ENCODE measurements at regions not wholly inside any gene's neighbourhood (a gene's known extent, or its start where the extent isn't known, plus 50 kb on each side); places are given as distances from the start of the nearest gene placed in this dataset.
A peak's percentile ranks its signal among the peaks of the same experiment; 100 is the strongest.
"Not testable (repeated sequence)": the region's sequence is repeated elsewhere in the genome, so short reads cannot be mapped to it uniquely, and the experiment has no call there.

DNA sequence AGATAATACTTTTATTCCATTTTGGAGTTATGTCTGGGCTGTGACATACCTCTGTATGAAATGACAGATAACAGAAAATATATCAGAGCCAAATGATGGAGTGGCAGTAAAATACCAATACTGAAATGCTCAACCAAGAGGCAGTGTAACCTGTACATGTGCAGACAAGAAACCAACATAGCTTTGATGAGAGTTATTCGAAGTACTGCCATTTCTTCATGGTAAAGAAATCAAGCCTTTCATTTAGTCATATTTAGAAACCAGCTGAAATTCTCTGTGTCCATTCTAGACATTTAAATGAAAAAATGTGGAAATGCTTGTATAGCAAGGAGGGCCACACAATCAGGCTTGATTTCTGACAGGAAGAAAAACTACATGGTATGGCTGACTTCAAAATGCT is 127.1 kb upstream of the PTPRZ1 start:
- DNase-seq (ENCODE audit: low read depth) = no peak

GRCh38 chr7:121744877-121745276 is 128.1 kb upstream of the PTPRZ1 start:
- peak; percentile 32 for DNase-seq (ENCODE audit: low read depth)

DNA sequence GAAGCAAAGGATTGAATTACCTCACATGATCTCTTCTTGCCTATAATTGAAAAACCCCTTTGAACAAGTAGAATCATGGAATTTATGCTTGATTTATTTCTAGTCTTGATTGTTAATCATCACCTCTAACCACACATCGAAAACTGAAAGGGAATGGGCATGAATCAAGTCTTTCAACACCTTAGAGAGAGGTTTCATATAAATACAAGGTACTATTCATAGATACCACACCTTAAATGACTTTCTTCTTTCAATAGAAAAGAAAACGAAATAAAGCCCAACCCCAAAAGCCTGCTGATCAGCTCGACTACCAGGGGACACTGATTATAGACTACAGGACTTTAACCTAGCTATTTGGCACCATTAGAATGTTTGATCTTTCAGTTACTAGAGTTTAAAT is 128.6 kb upstream of the PTPRZ1 start:
- no peak for DNase-seq (ENCODE audit: low read depth)

DNA sequence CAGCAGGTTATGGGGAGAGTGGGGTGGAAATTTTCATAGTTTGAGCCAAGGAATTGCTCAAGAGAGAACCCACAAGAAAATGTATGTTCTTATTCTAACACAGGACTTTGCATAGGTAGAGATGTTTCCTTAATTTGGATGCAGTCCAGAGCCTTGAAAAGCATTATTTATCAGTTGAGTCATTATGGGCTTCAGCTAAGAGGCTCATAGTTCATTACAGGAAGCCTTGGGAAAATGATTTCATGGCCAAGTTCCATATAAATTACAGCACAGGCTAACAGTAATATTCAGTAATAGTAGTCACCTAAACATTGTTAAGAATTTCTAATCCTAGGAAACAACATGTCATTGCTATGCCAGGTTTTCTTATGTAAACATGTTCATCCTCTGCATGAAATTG is 131.1 kb upstream of the PTPRZ1 start:
- no peak for DNase-seq (ENCODE audit: low read depth)

GRCh38 chr7:121739465-121739864 is 133.5 kb upstream of the PTPRZ1 start:
- DNase-seq (ENCODE audit: low read depth) = peak; percentile 12

DNA sequence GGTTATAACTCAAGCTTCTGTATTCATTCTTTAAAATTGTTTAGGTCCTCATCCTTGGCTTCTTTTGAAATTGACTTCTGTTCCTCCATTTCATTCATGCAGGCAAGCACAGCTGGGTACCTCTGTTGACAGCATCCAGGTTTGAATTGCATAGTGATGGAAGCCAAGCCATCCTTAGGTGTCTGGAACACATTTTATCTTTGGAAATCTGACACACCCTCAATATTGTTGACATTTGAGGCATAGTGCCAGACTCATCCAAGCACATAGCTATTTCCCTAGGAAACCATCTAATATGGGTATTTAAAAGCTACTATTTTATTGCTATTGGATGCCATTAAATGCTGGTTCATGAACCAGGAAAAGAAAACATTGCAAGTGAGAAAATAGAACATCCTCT is 142.1 kb upstream of the PTPRZ1 start:
- no peak for DNase-seq (ENCODE audit: low read depth)

DNA sequence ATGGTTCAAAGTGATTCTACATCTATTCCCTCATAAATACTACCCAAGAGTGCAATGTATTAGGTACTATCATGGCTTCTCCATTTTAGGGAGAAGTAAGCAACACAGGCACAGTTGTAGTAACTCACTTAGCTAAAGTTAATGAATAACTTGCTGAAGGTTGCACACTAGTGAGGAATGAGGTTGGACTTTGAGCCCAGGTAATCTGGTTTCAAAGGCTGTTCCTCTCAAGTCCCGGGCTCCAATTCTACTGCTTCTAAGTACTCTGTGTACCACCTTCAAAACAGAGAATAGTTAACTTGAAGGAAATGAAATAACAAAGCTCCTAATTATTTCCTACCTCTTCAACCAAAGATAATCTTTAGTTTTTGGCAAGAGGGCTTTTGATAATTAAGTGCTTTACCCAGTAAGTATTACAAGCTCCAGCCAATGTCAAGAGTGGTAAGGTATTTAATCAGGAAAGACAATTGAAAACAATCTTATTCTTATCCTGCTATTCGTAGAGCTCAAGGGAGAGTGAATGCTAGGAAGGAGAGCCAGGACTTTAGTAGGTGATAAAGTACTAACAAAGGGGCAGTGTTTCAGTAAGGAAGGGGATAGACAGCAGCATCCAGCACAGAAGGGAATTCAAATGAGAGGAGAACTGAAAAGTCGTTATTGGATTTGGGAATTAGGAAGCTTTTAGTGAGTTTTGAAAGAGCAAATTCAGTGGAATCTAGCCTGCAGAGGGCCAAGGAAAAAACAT is 158.2 kb upstream of the PTPRZ1 start:
- no peak for DNase-seq (ENCODE audit: low read depth)

DNA sequence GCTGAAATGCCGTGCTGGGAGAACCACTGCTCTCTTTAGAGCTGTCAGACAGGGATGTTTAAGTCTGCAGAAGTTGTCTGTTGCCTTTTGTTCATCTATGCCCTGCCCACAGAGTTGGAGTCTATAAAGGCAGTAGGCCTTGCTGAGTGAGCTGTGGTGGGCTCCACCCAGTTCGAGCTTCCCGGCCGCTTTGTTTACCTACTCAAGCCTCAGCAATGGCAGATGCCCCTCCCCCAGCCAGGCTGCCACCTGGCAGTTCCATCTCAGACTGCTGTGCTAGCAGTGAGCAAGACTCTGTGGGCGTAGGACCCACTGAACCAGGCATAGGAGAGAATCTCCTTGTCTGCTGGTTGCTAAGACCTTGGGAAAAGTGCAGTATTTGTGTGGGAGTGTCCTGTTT is 160.0 kb upstream of the PTPRZ1 start:
- DNase-seq (ENCODE audit: low read depth) = not testable (repeated sequence)

DNA sequence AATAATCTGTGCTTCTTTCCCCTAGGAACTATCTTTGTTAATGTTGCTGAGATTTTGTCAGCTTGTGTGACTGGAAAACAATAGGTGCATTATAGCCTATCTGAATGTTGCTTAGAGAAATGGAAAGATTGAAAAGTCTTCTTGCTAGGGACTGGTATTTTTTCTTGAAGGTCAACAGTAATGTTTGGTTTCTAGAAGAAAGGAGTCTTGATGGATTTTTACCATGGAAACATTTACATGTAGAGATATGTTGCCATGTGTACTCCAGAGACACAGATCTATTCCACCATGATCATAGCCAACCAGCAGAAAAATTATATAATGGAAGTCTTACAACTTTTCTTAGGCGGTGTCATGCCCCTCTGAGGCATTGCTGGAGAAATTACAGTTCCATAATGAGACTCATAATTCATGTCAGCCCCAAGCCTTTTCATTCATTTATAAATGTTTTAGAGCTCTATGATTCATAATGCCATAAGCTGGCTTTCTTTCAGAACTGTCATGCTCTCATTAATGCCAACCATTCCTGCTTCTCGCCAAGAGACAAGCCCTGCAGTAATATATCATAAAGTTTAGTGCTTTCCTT is 175.1 kb upstream of the PTPRZ1 start:
- DNase-seq (ENCODE audit: low read depth) = peak; percentile 4

GRCh38 chr7:121696954-121697353 is 176.0 kb upstream of the PTPRZ1 start:
- no peak for DNase-seq (ENCODE audit: low read depth)

DNA sequence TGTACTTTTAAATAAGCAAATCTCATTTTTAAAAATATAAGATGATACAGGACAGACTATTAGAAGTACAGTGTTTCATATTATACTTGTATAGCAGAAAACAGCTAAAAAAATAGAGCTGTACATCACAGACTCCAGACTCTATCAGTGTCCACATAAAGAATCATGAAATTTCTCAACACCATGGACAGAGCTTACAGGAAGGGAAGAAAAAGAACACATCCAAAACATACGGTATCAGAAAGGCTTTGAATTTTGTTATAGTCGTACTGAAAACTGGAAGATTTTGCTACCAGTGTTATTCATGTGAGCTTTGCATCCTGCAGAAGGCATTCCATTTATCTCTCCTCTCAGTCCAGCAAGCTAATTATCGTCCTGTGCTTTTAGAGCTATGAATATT is 183.2 kb upstream of the PTPRZ1 start:
- peak; percentile 24 for DNase-seq (ENCODE audit: low read depth)

DNA sequence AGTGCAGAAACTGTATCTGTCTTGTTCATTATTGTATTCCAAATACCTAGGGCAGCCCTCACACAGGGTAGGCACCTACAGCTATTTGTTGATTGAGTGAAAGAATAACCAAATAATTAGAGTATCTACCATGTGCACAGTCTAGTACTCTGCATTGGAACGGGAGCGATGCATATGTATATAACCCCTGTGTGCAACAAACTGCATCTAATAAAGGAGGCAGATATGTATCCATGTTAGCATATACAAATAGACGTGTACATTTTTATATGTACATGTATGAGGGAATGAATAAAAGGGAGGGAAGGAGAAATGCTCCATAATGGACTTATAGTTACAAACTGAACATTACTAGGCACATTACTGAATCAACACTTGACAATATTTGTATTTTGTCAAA is 191.3 kb upstream of the PTPRZ1 start:
- no peak for DNase-seq (ENCODE audit: low read depth)

- DNase-seq (ENCODE audit: low read depth) = no peak
Observed at GRCh38 chr7:121676168-121676567, 196.8 kb upstream of the PTPRZ1 start.

DNA sequence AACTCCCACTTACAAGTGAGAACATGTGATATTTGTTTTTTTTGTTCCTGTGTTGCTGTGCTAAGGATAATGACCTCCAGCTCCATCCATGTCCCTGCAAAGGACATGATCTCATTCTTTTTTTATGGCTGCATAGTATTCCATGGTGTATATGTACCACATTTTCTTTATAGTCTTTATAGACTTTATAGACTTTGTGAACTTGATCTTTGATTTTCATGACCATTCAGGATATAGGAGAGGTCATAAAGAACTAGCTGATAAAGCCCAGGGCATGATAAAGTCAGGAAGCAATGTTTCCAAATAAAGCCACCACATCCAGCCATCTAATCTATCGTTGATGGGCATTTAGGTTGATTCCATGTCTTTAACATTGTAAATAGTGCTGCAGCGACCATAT is 198.5 kb upstream of the PTPRZ1 start:
- not testable (repeated sequence) for DNase-seq (ENCODE audit: low read depth)

DNA sequence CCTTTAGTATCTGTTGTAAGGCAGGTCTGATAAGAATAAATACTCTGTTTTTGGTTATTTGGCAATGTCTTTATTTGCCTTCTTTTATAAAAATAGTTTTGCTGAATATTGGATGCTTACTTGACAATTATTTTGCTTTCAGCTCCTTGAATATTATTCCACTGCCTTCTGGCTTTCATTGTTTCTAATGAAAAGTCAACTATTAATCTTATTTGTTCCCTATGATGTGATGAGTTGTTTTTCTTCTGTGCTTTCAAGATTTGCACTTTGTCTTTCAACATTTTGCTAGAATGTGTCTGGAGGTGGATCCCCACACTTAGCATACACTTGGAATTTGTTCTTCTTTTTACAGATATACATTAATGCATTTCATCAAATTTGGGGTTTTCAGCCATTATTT is 203.8 kb upstream of the PTPRZ1 start:
- no peak for DNase-seq (ENCODE audit: low read depth)

GRCh38 chr7:121666306-121666705 is 206.7 kb upstream of the PTPRZ1 start:
- no peak for DNase-seq (ENCODE audit: low read depth)

GRCh38 chr7:121643320-121643719 is 229.6 kb upstream of the PTPRZ1 start:
- DNase-seq (ENCODE audit: low read depth) = no peak

- DNase-seq (ENCODE audit: low read depth) = no peak
Observed at GRCh38 chr7:121639705-121640104, 233.3 kb upstream of the PTPRZ1 start.

- no peak for DNase-seq (ENCODE audit: low read depth)
Observed at GRCh38 chr7:121638286-121638685, 234.7 kb upstream of the PTPRZ1 start.

DNA sequence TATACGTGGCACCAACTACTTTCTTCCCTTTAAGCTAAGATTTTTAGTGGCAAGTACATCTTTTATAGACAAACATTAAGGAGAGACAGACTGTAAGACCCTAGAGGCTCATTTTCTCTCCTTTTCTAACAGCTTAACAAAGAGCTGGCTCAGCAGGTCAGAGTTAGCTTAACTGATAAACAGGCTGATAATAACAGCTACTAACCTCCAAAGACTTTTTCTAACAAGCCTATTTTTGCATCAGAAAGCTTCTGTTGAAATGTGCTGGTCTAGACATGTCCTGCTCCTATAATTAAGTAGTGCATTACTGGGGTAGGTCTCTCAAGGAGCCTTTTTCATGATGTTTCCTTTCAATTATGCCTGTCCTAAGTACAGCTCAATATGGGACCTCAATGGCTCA is 238.2 kb upstream of the FAM3C start:
- no peak for DNase-seq (ENCODE audit: low read depth)

GRCh38 chr7:121633186-121633585 is 237.1 kb upstream of the FAM3C start:
- no peak for DNase-seq (ENCODE audit: low read depth)

GRCh38 chr7:121624958-121625357 is 228.8 kb upstream of the FAM3C start:
- peak; percentile 75 for DNase-seq (ENCODE audit: low read depth)

- no peak for DNase-seq (ENCODE audit: low read depth)
Observed at GRCh38 chr7:121623130-121623872, 227.2 kb upstream of the FAM3C start.
